ENCODE measurements at regions not wholly inside any gene's neighbourhood (a gene's known extent, or its start where the extent isn't known, plus 50 kb on each side); places are given as distances from the start of the nearest gene placed in this dataset.

DNA sequence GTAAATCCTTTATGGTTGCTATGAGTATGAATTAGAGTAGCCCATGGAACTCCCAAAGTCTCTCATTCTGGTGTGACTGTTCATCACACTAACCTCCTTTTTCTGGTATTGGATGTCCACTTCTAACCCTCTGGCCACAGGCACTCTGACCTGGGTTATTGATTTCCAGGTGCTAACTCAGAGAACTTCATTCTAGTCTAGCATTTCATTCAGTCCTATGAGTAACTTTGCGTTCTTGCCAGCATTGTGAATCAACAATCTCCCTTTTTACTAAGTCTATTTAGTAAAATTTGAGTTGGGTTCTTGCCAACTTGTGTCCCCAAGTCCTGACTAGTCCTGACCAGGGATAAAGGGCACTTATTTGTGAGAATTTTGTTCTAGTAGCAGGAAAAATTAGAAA is 103.5 kb downstream of the SNX18 start:
- TF ChIP-seq, protein P1, sequence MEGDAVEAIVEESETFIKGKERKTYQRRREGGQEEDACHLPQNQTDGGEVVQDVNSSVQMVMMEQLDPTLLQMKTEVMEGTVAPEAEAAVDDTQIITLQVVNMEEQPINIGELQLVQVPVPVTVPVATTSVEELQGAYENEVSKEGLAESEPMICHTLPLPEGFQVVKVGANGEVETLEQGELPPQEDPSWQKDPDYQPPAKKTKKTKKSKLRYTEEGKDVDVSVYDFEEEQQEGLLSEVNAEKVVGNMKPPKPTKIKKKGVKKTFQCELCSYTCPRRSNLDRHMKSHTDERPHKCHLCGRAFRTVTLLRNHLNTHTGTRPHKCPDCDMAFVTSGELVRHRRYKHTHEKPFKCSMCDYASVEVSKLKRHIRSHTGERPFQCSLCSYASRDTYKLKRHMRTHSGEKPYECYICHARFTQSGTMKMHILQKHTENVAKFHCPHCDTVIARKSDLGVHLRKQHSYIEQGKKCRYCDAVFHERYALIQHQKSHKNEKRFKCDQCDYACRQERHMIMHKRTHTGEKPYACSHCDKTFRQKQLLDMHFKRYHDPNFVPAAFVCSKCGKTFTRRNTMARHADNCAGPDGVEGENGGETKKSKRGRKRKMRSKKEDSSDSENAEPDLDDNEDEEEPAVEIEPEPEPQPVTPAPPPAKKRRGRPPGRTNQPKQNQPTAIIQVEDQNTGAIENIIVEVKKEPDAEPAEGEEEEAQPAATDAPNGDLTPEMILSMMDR (IDR thresholded peaks at IDR 0.05 in 4 of 5, conservative IDR thresholded peaks at IDR 0.05 in 1 of 5): no peak
- no peak for TF ChIP-seq POLR2A (IDR thresholded peaks at IDR 0.05)
- DNase-seq (no peak), ATAC-seq (no peak)
- Histone ChIP-seq H3K27ac (no peak overlapping the region), H3K27me3 (no peaks in the 10 kb centered on the region), H3K4me3 (no peak overlapping the region), H3K36me3 (no peaks in the 10 kb centered on the region), H3K4me1 (no peaks in the 10 kb centered on the region), H3K9me3 (no peaks in the 10 kb centered on the region)
- intact Hi-C loops (cut with DNase I; ENCODE audit: low total_unique reads) (no loop called here), in situ Hi-C loops (cut with MboI; ENCODE audit: low sequenced_read_pairs in 4 of 4) (no loop called here)

DNA sequence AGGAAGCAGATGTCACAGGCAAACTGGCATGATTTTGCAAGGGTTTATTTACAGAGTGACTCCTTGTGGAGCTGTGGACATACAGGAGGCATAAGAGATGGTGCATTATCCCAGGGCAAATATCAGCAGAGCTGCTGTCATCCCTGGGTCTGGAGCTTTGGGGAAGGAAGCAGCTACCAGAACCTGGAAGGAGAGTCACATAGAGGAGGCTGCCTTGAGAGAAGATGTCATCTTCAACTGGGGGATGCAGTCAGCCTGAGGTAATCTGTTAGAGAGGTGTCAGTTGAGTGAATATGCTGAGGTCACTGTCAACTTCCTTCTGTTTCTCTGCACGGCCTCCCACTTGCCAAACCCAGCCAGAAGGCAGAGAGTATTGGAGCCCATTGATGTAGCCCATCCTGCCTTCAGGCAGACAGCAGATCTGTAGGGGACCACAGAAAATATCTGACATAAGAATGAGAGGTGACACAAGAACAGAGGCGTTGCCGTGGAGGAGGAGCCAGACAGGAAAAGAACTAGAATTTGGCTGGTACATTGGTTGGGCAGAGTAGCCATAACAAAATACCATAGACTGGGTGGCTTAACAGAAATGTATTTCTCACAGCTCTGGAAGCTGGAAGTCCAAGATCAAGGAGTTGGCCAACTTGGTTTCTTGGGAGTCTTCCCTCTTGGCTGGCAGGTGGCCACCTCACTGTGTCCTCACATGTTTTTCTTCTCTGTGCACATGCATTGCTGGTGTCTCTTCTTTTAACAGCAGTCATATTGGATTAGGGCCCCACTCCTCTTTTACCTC is 102.8 kb downstream of the SNX18 start:
- Histone ChIP-seq H3K4me1 (no peaks in the 10 kb centered on the region), H3K4me3 (no peak overlapping the region), H3K27me3 (no peaks in the 10 kb centered on the region), H3K9me3 (no peaks in the 10 kb centered on the region), H3K36me3 (no peaks in the 10 kb centered on the region), H3K27ac (no peak overlapping the region)
- no peak for ATAC-seq
- in situ Hi-C loops (cut with MboI; ENCODE audit: low sequenced_read_pairs in 4 of 4) (no loop called here), intact Hi-C loops (cut with DNase I; ENCODE audit: low total_unique reads) (no loop called here)
- TF ChIP-seq POLR2A (IDR thresholded peaks at IDR 0.05): no peak
- TF ChIP-seq, protein P1 (IDR thresholded peaks at IDR 0.05 in 4 of 5, conservative IDR thresholded peaks at IDR 0.05 in 1 of 5): no peak
- DNase-seq: no peak

DNA sequence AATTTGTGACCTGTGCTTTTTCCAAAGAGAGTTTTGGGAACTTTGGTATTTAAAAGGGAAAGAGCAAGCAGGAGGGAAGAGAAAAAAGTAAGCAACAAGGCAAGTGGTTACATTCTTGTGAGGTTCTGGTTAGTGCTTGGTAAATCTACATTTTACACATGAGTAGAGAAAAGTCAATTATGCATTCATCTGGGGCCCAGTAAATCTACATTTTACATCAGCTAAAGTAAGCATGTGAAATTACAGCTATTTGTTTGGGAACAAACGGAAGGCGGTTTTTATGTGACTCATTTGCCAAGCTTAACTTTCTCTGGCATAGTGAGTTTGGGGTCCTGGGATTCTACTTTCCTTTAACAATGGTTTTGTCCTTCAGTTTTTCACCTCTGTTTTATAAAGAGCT is 102.2 kb downstream of the SNX18 start:
- intact Hi-C loops (cut with DNase I; ENCODE audit: low total_unique reads) (no loop called here), in situ Hi-C loops (cut with MboI; ENCODE audit: low sequenced_read_pairs in 4 of 4) (no loop called here)
- H3K36me3 ChIP-seq: no peaks in the 10 kb centered on the region
- no peak for DNase-seq
- H3K27ac ChIP-seq: no peak overlapping the region
- H3K9me3 ChIP-seq: no peaks in the 10 kb centered on the region
- no peak for ATAC-seq
- H3K4me3 ChIP-seq: no peak overlapping the region
- no peak for TF ChIP-seq POLR2A (IDR thresholded peaks at IDR 0.05)
- TF ChIP-seq, protein P1 (IDR thresholded peaks at IDR 0.05 in 4 of 5, conservative IDR thresholded peaks at IDR 0.05 in 1 of 5): no peak
- no peaks in the 10 kb centered on the region for H3K4me1 ChIP-seq
- no peaks in the 10 kb centered on the region for H3K27me3 ChIP-seq

DNA sequence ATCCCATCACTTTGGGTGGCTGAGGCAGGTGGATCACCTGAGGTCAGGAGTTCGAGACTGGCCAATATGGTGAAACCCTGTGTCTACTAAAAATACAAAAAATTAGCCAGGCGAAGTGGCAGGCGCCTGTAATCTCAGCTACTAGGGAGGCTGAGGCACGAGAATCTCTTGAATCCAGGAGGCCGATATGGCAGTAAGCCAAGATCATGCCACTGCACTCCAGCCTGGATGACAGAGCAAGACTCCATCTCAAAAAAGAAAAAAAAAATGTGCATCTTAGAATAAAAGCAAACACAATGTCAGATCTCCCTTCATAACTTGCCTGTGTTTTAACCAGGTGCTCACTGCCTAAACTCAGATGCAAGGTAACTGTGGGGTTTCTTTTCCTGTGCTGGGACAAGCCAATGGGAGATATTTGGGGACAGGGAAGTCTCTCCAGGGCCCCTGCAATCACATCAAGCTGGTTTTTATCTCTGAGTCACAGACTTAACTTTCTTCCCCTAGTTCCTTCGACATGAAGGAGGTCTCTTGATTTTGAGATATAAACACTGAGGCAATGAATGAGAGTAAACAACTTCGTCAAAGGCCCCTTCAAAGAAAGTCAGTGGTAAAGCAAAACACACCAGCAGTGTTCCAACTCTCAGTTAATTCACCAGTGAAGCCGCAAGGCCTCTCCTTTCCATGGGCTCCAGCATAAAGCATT is 99.1 kb downstream of the SNX18 start:
- Histone ChIP-seq H3K27ac (no peak overlapping the region), H3K4me1 (no peaks in the 10 kb centered on the region), H3K36me3 (no peaks in the 10 kb centered on the region), H3K4me3 (no peak overlapping the region), H3K9me3 (no peaks in the 10 kb centered on the region), H3K27me3 (no peaks in the 10 kb centered on the region)
- ATAC-seq: no peak
- no peak for TF ChIP-seq POLR2A (IDR thresholded peaks at IDR 0.05)
- TF ChIP-seq, protein P1 (IDR thresholded peaks at IDR 0.05 in 4 of 5, conservative IDR thresholded peaks at IDR 0.05 in 1 of 5): no peak
- no peak for DNase-seq
- intact Hi-C loops (cut with DNase I; ENCODE audit: low total_unique reads) (no loop called here), in situ Hi-C loops (cut with MboI; ENCODE audit: low sequenced_read_pairs in 4 of 4) (no loop called here)
